GM19452 (cell line): ENCODE measurements at regions not wholly inside any gene's neighbourhood (a gene's known extent, or its start where the extent isn't known, plus 50 kb on each side); places are given as distances from the start of the nearest gene placed in this dataset.

ENCODE experiments used
- ATAC-seq: cut with Tn5 transposase; IDR thresholded peaks from one replicate; pipeline ENCODE4 v1.9.1; 2021; ENCODE audit not compliant: unreplicated experiment

GRCh38 chr11:91822805-91823204 lies 401.8 kb upstream of the FAT3 start:
- no peak for ATAC-seq

GRCh38 chr11:91820709-91821108 lies 403.9 kb upstream of the FAT3 start:
- ATAC-seq, result no peak

- ATAC-seq, result no peak
These were observed 404.8 kb upstream of the FAT3 start for GRCh38 chr11:91819777-91820176.

- ATAC-seq, result no peak
These were observed 405.4 kb upstream of the FAT3 start for GRCh38 chr11:91819195-91819594.

- no peak for ATAC-seq
These were observed 406.6 kb upstream of the FAT3 start for GRCh38 chr11:91817996-91818395.

GRCh38 chr11:91813263-91813662 lies 411.4 kb upstream of the FAT3 start:
- no peak for ATAC-seq

- ATAC-seq, result no peak
These were observed 413.7 kb upstream of the FAT3 start for GRCh38 chr11:91810871-91811270.

GRCh38 chr11:91805293-91805692 lies 419.3 kb upstream of the FAT3 start:
- ATAC-seq, result no peak

- ATAC-seq, result no peak
These were observed 420.6 kb upstream of the FAT3 start for GRCh38 chr11:91804042-91804441.

GRCh38 chr11:91802475-91802874 lies 422.1 kb upstream of the FAT3 start:
- ATAC-seq, result no peak

- no peak for ATAC-seq
These were observed 424.3 kb upstream of the FAT3 start for GRCh38 chr11:91800208-91800914.

- ATAC-seq, result no peak
These were observed 426.4 kb upstream of the FAT3 start for GRCh38 chr11:91798240-91798639.

GRCh38 chr11:91796999-91797398 lies 427.6 kb upstream of the FAT3 start:
- no peak for ATAC-seq

GRCh38 chr11:91795139-91795887 lies 429.3 kb upstream of the FAT3 start:
- no peak for ATAC-seq

GRCh38 chr11:91794146-91794545 lies 430.5 kb upstream of the FAT3 start:
- ATAC-seq, result no peak

- ATAC-seq, result no peak
These were observed 431.8 kb upstream of the FAT3 start for GRCh38 chr11:91792779-91793262.

- ATAC-seq, result no peak
These were observed 433.5 kb upstream of the FAT3 start for GRCh38 chr11:91791171-91791468.

GRCh38 chr11:91790346-91791170 lies 434.1 kb upstream of the FAT3 start:
- ATAC-seq, result no peak

- no peak for ATAC-seq
These were observed 435.9 kb upstream of the FAT3 start for GRCh38 chr11:91788764-91789163.

GRCh38 chr11:91786097-91786496 lies 438.5 kb upstream of the FAT3 start:
- ATAC-seq, result no peak

GRCh38 chr11:91783173-91783572 lies 441.4 kb upstream of the FAT3 start:
- no peak for ATAC-seq

GRCh38 chr11:91778758-91779157 lies 445.9 kb upstream of the FAT3 start:
- no peak for ATAC-seq
